ENCODE measurements at regions not wholly inside any gene's neighbourhood (a gene's known extent, or its start where the extent isn't known, plus 50 kb on each side); places are given as distances from the start of the nearest gene placed in this dataset.

DNA sequence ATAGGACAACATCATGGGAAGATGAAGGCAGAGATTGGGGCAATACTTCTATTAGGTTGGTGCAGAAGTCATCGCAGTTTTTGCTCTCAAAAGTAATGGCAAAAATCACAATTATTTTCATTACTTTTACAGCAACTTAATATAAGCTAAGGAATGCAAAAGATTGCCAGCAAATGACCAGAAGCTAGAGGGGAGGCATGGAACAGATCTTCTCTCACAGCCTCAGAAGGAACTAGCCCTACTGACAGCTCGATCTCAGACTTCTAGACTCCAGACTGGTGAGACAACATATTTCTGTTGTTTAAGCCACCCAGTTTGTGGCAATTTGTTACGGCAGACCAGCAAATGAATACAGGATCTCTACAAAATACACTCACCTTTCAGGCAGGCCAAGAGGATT, 348.5 kb upstream of the TBX3 start:
- Histone ChIP-seq H3K27ac (ENCODE audit: low read length) (no peak overlapping the region), H3K4me1 (ENCODE audit: control insufficient read depth in 1 of 2, extremely low read depth in 1 of 2, insufficient read depth in 2 of 2, low read length in 2 of 2) (no peaks in the 10 kb centered on the region), H3K36me3 (ENCODE audit: control insufficient read depth in 2 of 2, extremely low read depth in 1 of 2, insufficient read depth in 1 of 2, low read length in 1 of 2) (no peaks in the 10 kb centered on the region), H3K4me3 (ENCODE audit: control insufficient read depth in 1 of 2, extremely low read depth in 1 of 2, low read length in 1 of 2) (no peak overlapping the region), H3K27me3 (replicated peaks in 1 of 2; ENCODE audit: control insufficient read depth in 2 of 2, extremely low read depth in 1 of 2, insufficient read depth in 2 of 2, low read length in 1 of 2) (no peaks in the 10 kb centered on the region), H3K9me3 (no peaks in the 10 kb centered on the region)
- no peak overlapping the region for H3K27ac Mint-ChIP-seq
- POLR2A ChIA-PET, result no interaction called here
- H3K36me3 Mint-ChIP-seq, result no peaks in the 10 kb centered on the region
- H3K4me3 Mint-ChIP-seq, result no peak overlapping the region
- 80% methylated on average over 1 of the region's 3 CpGs for WGBS (ENCODE audit: insufficient coverage)
- ATAC-seq (replicated peaks in 1 of 4), result no peak
- peaks cover 6 to 12% (median 9%) of the 10 kb centered on the region in 3 donors for H3K9me3 Mint-ChIP-seq
- H3K27me3 Mint-ChIP-seq, result no peaks in the 10 kb centered on the region
- H3K4me1 Mint-ChIP-seq, result no peaks in the 10 kb centered on the region
- DNase-seq, result no peak
- CTCF ChIA-PET, result no interaction called here

GRCh38 chr12:115030017-115030416, 346.0 kb upstream of the TBX3 start:
- ATAC-seq (replicated peaks in 1 of 4), result no peak
- Histone ChIP-seq H3K36me3 (ENCODE audit: control insufficient read depth in 2 of 2, extremely low read depth in 1 of 2, insufficient read depth in 1 of 2, low read length in 1 of 2) (no peaks in the 10 kb centered on the region), H3K4me1 (ENCODE audit: control insufficient read depth in 1 of 2, extremely low read depth in 1 of 2, insufficient read depth in 2 of 2, low read length in 2 of 2) (no peaks in the 10 kb centered on the region), H3K27ac (ENCODE audit: low read length) (no peak overlapping the region), H3K4me3 (ENCODE audit: control insufficient read depth in 1 of 2, extremely low read depth in 1 of 2, low read length in 1 of 2) (no peak overlapping the region), H3K9me3 (no peaks in the 10 kb centered on the region), H3K27me3 (replicated peaks in 1 of 2; ENCODE audit: control insufficient read depth in 2 of 2, extremely low read depth in 1 of 2, insufficient read depth in 2 of 2, low read length in 1 of 2) (no peaks in the 10 kb centered on the region)
- WGBS (ENCODE audit: insufficient coverage), result no CpG with 5 or more reads among the region's 3 CpGs
- Mint-ChIP-seq H3K4me3 (no peak overlapping the region), H3K9me3 (peaks cover 6 to 11% (median 10%) of the 10 kb centered on the region in 3 donors), H3K36me3 (no peaks in the 10 kb centered on the region), H3K27me3 (no peaks in the 10 kb centered on the region), H3K27ac (no peak overlapping the region), H3K4me1 (no peaks in the 10 kb centered on the region)
- POLR2A ChIA-PET, result no interaction called here
- CTCF ChIA-PET, result no interaction called here
- no peak for DNase-seq

GRCh38 chr12:115024531-115024930, 340.6 kb upstream of the TBX3 start:
- no peaks in the 10 kb centered on the region for H3K9me3 ChIP-seq
- no peaks in the 10 kb centered on the region for H3K27me3 Mint-ChIP-seq
- POLR2A ChIA-PET, result no interaction called here
- H3K4me3 Mint-ChIP-seq, result no peak overlapping the region
- no peak overlapping the region for H3K27ac ChIP-seq (ENCODE audit: low read length)
- no peak overlapping the region for H3K4me3 ChIP-seq (ENCODE audit: control insufficient read depth in 1 of 2, extremely low read depth in 1 of 2, low read length in 1 of 2)
- CTCF ChIA-PET, result no interaction called here
- H3K9me3 Mint-ChIP-seq, result peaks cover 8 to 18% (median 14%) of the 10 kb centered on the region in 3 donors
- H3K27me3 ChIP-seq (replicated peaks in 1 of 2; ENCODE audit: control insufficient read depth in 2 of 2, extremely low read depth in 1 of 2, insufficient read depth in 2 of 2, low read length in 1 of 2), result no peaks in the 10 kb centered on the region
- WGBS (ENCODE audit: insufficient coverage), result no CpG with 5 or more reads among the region's 3 CpGs
- no peak overlapping the region for H3K27ac Mint-ChIP-seq
- H3K36me3 ChIP-seq (ENCODE audit: control insufficient read depth in 2 of 2, extremely low read depth in 1 of 2, insufficient read depth in 1 of 2, low read length in 1 of 2), result no peaks in the 10 kb centered on the region
- no peaks in the 10 kb centered on the region for H3K4me1 Mint-ChIP-seq
- ATAC-seq (replicated peaks in 1 of 4) (no peak), DNase-seq (no peak)
- no peaks in the 10 kb centered on the region for H3K36me3 Mint-ChIP-seq
- no peaks in the 10 kb centered on the region for H3K4me1 ChIP-seq (ENCODE audit: control insufficient read depth in 1 of 2, extremely low read depth in 1 of 2, insufficient read depth in 2 of 2, low read length in 2 of 2)

- Mint-ChIP-seq H3K4me3 (no peak overlapping the region), H3K4me1 (no peaks in the 10 kb centered on the region), H3K9me3 (peaks cover 5 to 20% (median 16%) of the 10 kb centered on the region in 3 donors), H3K27me3 (no peaks in the 10 kb centered on the region), H3K36me3 (no peaks in the 10 kb centered on the region), H3K27ac (no peak overlapping the region)
- WGBS (ENCODE audit: insufficient coverage), result 68% methylated on average over 3 of the region's 4 CpGs
- ChIA-PET POLR2A (no interaction called here), CTCF (interaction anchor here in 1 of 2 donors (0.7 kb wide), 1 partner anchor 14 kb away, joined by 5 read pairs; no protein-coding TSS in a partner anchor)
- Histone ChIP-seq H3K4me3 (ENCODE audit: control insufficient read depth in 1 of 2, extremely low read depth in 1 of 2, low read length in 1 of 2) (no peak overlapping the region), H3K27ac (ENCODE audit: low read length) (no peak overlapping the region), H3K36me3 (ENCODE audit: control insufficient read depth in 2 of 2, extremely low read depth in 1 of 2, insufficient read depth in 1 of 2, low read length in 1 of 2) (no peaks in the 10 kb centered on the region), H3K27me3 (replicated peaks in 1 of 2; ENCODE audit: control insufficient read depth in 2 of 2, extremely low read depth in 1 of 2, insufficient read depth in 2 of 2, low read length in 1 of 2) (no peaks in the 10 kb centered on the region), H3K4me1 (ENCODE audit: control insufficient read depth in 1 of 2, extremely low read depth in 1 of 2, insufficient read depth in 2 of 2, low read length in 2 of 2) (no peaks in the 10 kb centered on the region), H3K9me3 (no peaks in the 10 kb centered on the region)
- DNase-seq, result no peak
- no peak for ATAC-seq (replicated peaks in 1 of 4)
These were observed 339.6 kb upstream of the TBX3 start for GRCh38 chr12:115023279-115024265.

- no peaks in the 10 kb centered on the region for H3K36me3 Mint-ChIP-seq
- H3K9me3 Mint-ChIP-seq, result peaks cover 11 to 22% (median 11%) of the 10 kb centered on the region in 3 donors
- Histone ChIP-seq H3K27ac (ENCODE audit: low read length) (no peak overlapping the region), H3K27me3 (replicated peaks in 1 of 2; ENCODE audit: control insufficient read depth in 2 of 2, extremely low read depth in 1 of 2, insufficient read depth in 2 of 2, low read length in 1 of 2) (no peaks in the 10 kb centered on the region), H3K4me1 (ENCODE audit: control insufficient read depth in 1 of 2, extremely low read depth in 1 of 2, insufficient read depth in 2 of 2, low read length in 2 of 2) (no peaks in the 10 kb centered on the region), H3K4me3 (ENCODE audit: control insufficient read depth in 1 of 2, extremely low read depth in 1 of 2, low read length in 1 of 2) (no peak overlapping the region), H3K36me3 (ENCODE audit: control insufficient read depth in 2 of 2, extremely low read depth in 1 of 2, insufficient read depth in 1 of 2, low read length in 1 of 2) (no peaks in the 10 kb centered on the region), H3K9me3 (no peaks in the 10 kb centered on the region)
- ATAC-seq (replicated peaks in 1 of 4) (no peak), DNase-seq (no peak)
- no peak overlapping the region for H3K4me3 Mint-ChIP-seq
- no peak overlapping the region for H3K27ac Mint-ChIP-seq
- H3K27me3 Mint-ChIP-seq, result no peaks in the 10 kb centered on the region
- CTCF ChIA-PET, result no interaction called here
- no peaks in the 10 kb centered on the region for H3K4me1 Mint-ChIP-seq
- POLR2A ChIA-PET, result no interaction called here
These were observed 336.1 kb upstream of the TBX3 start for GRCh38 chr12:115020091-115020490.

GRCh38 chr12:115017346-115017745, 333.4 kb upstream of the TBX3 start:
- no peak for ATAC-seq (replicated peaks in 1 of 4)
- no peaks in the 10 kb centered on the region for H3K36me3 ChIP-seq (ENCODE audit: control insufficient read depth in 2 of 2, extremely low read depth in 1 of 2, insufficient read depth in 1 of 2, low read length in 1 of 2)
- H3K9me3 ChIP-seq, result no peaks in the 10 kb centered on the region
- CTCF ChIA-PET, result no interaction called here
- H3K4me1 Mint-ChIP-seq, result no peaks in the 10 kb centered on the region
- H3K4me3 ChIP-seq (ENCODE audit: control insufficient read depth in 1 of 2, extremely low read depth in 1 of 2, low read length in 1 of 2), result no peak overlapping the region
- H3K27me3 ChIP-seq (replicated peaks in 1 of 2; ENCODE audit: control insufficient read depth in 2 of 2, extremely low read depth in 1 of 2, insufficient read depth in 2 of 2, low read length in 1 of 2), result no peaks in the 10 kb centered on the region
- H3K4me1 ChIP-seq (ENCODE audit: control insufficient read depth in 1 of 2, extremely low read depth in 1 of 2, insufficient read depth in 2 of 2, low read length in 2 of 2), result no peaks in the 10 kb centered on the region
- no peak overlapping the region for H3K27ac Mint-ChIP-seq
- no CpG with 5 or more reads among the region's 2 CpGs for WGBS (ENCODE audit: insufficient coverage)
- peaks cover 0 to 6% of the 10 kb centered on the region in 2 donors for H3K27me3 Mint-ChIP-seq
- POLR2A ChIA-PET, result no interaction called here
- H3K4me3 Mint-ChIP-seq, result no peak overlapping the region
- H3K27ac ChIP-seq (ENCODE audit: low read length), result no peak overlapping the region
- no peaks in the 10 kb centered on the region for H3K36me3 Mint-ChIP-seq
- H3K9me3 Mint-ChIP-seq, result peaks cover 11 to 33% (median 14%) of the 10 kb centered on the region in 3 donors
- DNase-seq, result no peak
